ENCODE measurements at regions not wholly inside any gene's neighbourhood (a gene's known extent, or its start where the extent isn't known, plus 50 kb on each side); places are given as distances from the start of the nearest gene placed in this dataset.

GRCh38 chr1:56171670-56172069 is 407.7 kb downstream of the PLPP3 start:
- TF ChIP-seq CTCF (conservative IDR thresholded peaks at IDR 0.05 in 1 of 2, IDR thresholded peaks at IDR 0.05 in 1 of 2; ENCODE audit: extremely low read depth in 1 of 2, insufficient read depth in 1 of 2, low read depth in 1 of 2, low read length in 2 of 2) (no peak), EZH2 (IDR thresholded peaks at IDR 0.05; ENCODE audit: borderline replicate concordance, low read length) (no peak)

Data from mammary epithelial cell (primary cell).